Heart right ventricle (tissue), 16 donors: ENCODE measurements at regions not wholly inside any gene's neighbourhood (a gene's known extent, or its start where the extent isn't known, plus 50 kb on each side); places are given as distances from the start of the nearest gene placed in this dataset.

Experiments used
- ATAC-seq, 8 donors: fragments of 200-7000 bp; cut with Tn5 transposase; one replicate each; pipeline ENCODE4 v1.9.1; 2020; ENCODE audit warnings: mild to moderate bottlenecking in 8 of 8, moderate library complexity in 8 of 8, moderate number of reproducible peaks in 1 of 8
- DNase-seq, 2 donors: peaks; one replicate each; pipeline ENCODE4 v3.0.0-alpha.2; 2020
- H3K27ac ChIP-seq, 10 donors: fragments of 200-600 bp; sonication (generic) in 2 of 10; one replicate each; pipeline versions ENCODE4 v1.5.0 to v1.8.0; 2020 to 2022; ENCODE audit warnings: mild to moderate bottlenecking in 3 of 10
- H3K27me3 ChIP-seq, 7 donors: fragments of 200-600 bp; one replicate each; pipeline ENCODE4 v1.8.0; 2021 to 2022; ENCODE audit warnings: mild to moderate bottlenecking in 2 of 7
- H3K36me3 ChIP-seq, 9 donors: fragments of 200-600 bp; sonication (generic) in 1 of 9; one replicate each; pipeline versions ENCODE4 v1.5.0 to v1.8.0; 2020 to 2022; ENCODE audit warnings: mild to moderate bottlenecking in 2 of 9
- H3K4me1 ChIP-seq, 9 donors: fragments of 200-600 bp; sonication (generic) in 1 of 9; one replicate each; pipeline versions ENCODE4 v1.5.0 to v1.8.0; 2020 to 2022; ENCODE audit warnings: mild to moderate bottlenecking in 4 of 9
- H3K4me3 ChIP-seq, 10 donors: fragments of 200-600 bp; sonication (generic) in 2 of 10; one replicate each; pipeline versions ENCODE4 v1.5.0 to v1.8.0; 2020 to 2022; ENCODE audit warnings: mild to moderate bottlenecking in 7 of 10, moderate library complexity in 2 of 10
- H3K9me3 ChIP-seq, 11 donors: fragments of 200-600 bp in 10 of 11; sonication (generic) in 2 of 11; one replicate each; pipeline versions ENCODE4 v1.5.0 to v1.8.0; 2013 to 2022; ENCODE audit warnings: mild to moderate bottlenecking in 2 of 11, control low read depth in 1 of 11, moderate library complexity in 1 of 11
- WGBS, 2 donors: extraction: QIAGEN DNeasy Blood & Tissue Kit; methylation state at CpG; one replicate each; pipeline ENCODE4 v1.1.7; 2013; ENCODE audit warnings: inconsistent platforms in 1 of 2; 5-methylcytosine and 5-hydroxymethylcytosine counted together
- intact Hi-C, 10 donors: fragments of 100-400 bp; cut with DNase I; formaldehyde crosslinking; loops; one replicate each; pipeline versions ENCODE4 v1.11.1 to v1.14.2; 2022
- TF ChIP-seq, protein P1 (sequence below), 9 donors: fragments of 200-600 bp; sonication (generic) in 2 of 9; IDR thresholded peaks; one replicate each; pipeline versions ENCODE4 v1.5.0 to v1.8.0; 2021 to 2022; ENCODE audit warnings: antibody characterized with exemption in 9 of 9, mild to moderate bottlenecking in 5 of 9, moderate library complexity in 1 of 9
- donor health status: Arrhythmogenic right ventricular cardiomyopathy.
- donor health status: ischemic (EF 13 %, LVEDD 7.1; RV severe dilation, severe dysfunction).
- donor health status: healthy with polysubstance abuse.
- donor health status: DM: no; HTN: yes; CAD: no.
- donor health status: DM: no; HTN: no; CAD: no.
- donor health status: ischemic (EF 25% LVEDD 6.9; RV normal size, moderate dysfunction).
- donor health status: ischemic (EF 25% LVEDD 5.7; RV mildly dilated, moderate dysfunction).
- donor health status: healthy.
- donor health status: DM: yes; HTN: yes; CAD: no.
- donor health status: Ischemic cardiomyopathy.
- donor health status: ischemic (EF 35%, LVEDD 5.7; RV mildly dilated, moderate dysfunction).
- donor health status: nonischemic (EF 11% LVEDD 7.7; RV severe dilation, severe dysfunction).
- donor health status: DM: yes; HTN: yes; CAD: no.
- donor health status: PGD.
- donor health status: ischemic (EF 29% LVEDD 5.4; RV normal size, mild dysfunction).
- donor health status: nonischemic (EF 23%, LVEDD 6.1; RV moderate dilation, normal function).

DNA sequence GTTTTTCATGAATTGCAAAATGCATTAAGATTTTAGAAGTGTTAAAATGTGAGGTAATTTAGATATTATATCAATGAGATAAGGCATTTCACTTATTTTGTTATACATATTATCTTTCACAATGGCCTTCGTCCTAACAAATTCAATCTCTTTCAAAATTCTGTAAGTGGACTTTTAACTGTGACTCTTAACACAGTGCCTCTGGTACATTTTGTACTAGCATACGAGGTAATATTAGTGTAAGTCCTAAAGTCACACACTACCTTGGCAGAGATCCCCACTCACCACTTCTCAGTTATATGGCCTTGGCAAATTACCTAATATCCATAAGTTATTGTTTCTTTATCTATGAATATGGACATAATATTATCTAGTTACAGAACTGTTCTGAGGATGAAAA is 101.3 kb upstream of the SLITRK6 start:
- TF ChIP-seq, protein P1, sequence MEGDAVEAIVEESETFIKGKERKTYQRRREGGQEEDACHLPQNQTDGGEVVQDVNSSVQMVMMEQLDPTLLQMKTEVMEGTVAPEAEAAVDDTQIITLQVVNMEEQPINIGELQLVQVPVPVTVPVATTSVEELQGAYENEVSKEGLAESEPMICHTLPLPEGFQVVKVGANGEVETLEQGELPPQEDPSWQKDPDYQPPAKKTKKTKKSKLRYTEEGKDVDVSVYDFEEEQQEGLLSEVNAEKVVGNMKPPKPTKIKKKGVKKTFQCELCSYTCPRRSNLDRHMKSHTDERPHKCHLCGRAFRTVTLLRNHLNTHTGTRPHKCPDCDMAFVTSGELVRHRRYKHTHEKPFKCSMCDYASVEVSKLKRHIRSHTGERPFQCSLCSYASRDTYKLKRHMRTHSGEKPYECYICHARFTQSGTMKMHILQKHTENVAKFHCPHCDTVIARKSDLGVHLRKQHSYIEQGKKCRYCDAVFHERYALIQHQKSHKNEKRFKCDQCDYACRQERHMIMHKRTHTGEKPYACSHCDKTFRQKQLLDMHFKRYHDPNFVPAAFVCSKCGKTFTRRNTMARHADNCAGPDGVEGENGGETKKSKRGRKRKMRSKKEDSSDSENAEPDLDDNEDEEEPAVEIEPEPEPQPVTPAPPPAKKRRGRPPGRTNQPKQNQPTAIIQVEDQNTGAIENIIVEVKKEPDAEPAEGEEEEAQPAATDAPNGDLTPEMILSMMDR (IDR thresholded peaks at IDR 0.05), result no peak
- WGBS, 2 donors, result 62 to 70% methylated on average over 2 of the region's 2 CpGs
- no peaks in the 10 kb centered on the region for H3K36me3 ChIP-seq
- no peak overlapping the region for H3K27ac ChIP-seq
- no peak for ATAC-seq
- H3K4me3 ChIP-seq, result no peak overlapping the region
- H3K27me3 ChIP-seq, result no peaks in the 10 kb centered on the region
- no peaks in the 10 kb centered on the region for H3K4me1 ChIP-seq
- DNase-seq, result no peak
- H3K9me3 ChIP-seq, result peaks cover 0 to 15% (median 0%) of the 10 kb centered on the region in 11 donors
- intact Hi-C loops, result no loop called here

DNA sequence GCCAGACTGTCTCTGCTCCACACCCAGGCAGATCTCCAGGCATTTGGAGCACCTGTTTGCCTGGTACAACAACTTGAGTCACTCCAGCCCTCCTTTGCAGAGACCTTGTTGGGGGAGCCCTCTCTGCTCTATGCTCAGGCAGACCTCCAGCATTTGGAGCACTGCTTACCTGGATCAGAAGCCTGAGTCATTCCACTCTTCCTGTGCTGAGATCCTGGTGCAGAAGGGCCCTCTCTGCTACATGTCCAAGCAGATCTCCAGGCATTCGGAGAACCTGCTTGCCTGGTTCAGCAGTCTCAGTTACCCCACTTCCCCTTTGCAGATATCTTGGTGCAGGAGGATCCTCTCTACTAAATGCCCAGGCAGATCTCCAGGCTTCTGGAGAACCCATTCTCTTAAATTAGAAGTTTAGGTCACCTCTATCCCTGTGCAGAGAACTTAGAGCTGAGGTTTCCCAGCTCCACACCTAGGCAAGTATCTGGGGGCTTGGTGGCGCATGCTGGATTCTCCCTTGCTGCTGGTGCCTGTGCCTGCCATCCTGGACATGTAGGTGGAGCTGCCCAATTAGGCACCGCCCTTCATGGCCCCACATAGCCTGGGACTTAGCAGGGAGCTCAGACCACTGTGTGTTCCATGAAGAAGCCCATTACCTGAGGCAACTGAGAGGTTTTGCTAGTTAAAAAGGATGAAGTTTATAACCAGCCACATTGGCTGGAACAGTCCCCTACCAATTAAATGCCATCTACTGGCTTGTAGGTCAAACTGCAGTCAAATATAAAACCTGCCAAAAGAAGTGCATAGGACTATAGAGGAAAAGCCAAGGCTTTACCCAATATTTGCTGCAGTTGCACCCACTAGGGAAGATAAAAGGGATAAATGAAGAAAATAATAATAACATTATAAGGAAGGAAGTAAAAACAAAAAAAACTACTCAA is 97.6 kb upstream of the SLITRK6 start:
- ATAC-seq (no peak), DNase-seq (no peak)
- no peaks in the 10 kb centered on the region for H3K36me3 ChIP-seq
- H3K4me3 ChIP-seq, result no peak overlapping the region
- H3K27me3 ChIP-seq, result no peaks in the 10 kb centered on the region
- no peak overlapping the region for H3K27ac ChIP-seq
- no peaks in the 10 kb centered on the region for H3K4me1 ChIP-seq
- 73 to 84% methylated on average over 3 of the region's 3 CpGs for WGBS, 2 donors
- intact Hi-C loops, result no loop called here
- H3K9me3 ChIP-seq, result peaks cover 0 to 13% (median 0%) of the 10 kb centered on the region in 11 donors
- TF ChIP-seq, protein P1 (IDR thresholded peaks at IDR 0.05), result no peak

DNA sequence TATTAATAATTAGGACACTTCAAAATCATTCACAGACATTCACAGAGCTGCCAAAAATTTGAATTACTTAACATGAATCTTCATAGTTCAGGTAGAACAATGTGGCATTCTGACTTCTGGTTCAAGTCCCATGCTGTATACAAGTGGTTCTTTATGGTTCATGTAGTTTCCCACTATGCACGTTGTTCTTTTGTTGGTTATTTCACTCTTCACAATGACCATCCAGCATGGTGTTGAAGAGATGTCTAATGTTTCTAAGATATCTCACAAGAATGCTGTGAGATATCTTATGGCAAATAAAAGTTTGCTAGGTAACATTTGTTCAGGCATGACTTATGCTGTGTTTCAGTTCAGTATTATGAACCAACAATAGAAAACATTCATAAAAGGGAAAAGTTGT is 88.2 kb upstream of the SLITRK6 start:
- DNase-seq (no peak), ATAC-seq (no peak)
- no peak overlapping the region for H3K4me3 ChIP-seq
- H3K9me3 ChIP-seq, result no peaks in the 10 kb centered on the region
- H3K27ac ChIP-seq, result no peak overlapping the region
- intact Hi-C loops, result no loop called here
- TF ChIP-seq, protein P1 (IDR thresholded peaks at IDR 0.05), result no peak
- no peaks in the 10 kb centered on the region for H3K36me3 ChIP-seq
- no peaks in the 10 kb centered on the region for H3K27me3 ChIP-seq
- no peaks in the 10 kb centered on the region for H3K4me1 ChIP-seq
- WGBS, 2 donors, result 67 to 73% methylated on average over 1 of the region's 1 CpG

DNA sequence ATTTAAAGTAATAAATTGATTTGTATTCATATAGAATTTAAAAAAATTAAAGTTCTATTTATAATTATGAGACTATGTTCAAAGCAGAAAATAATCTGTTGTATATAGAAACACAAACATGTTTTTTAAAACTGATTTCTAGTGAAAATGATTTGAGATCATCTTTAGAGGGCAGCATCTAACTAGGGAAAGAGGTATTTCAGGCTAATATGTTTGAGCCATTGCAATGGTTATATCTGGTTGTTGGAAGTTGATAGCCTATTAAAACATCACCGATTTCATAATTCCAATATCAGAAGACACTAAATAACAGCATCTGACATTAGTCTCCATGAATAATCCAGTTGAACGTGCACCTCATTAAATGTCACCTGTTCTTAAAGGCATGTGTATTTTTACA is 79.8 kb upstream of the SLITRK6 start:
- H3K4me3 ChIP-seq, result no peak overlapping the region
- TF ChIP-seq, protein P1 (IDR thresholded peaks at IDR 0.05), result no peak
- intact Hi-C loops, result no loop called here
- no peaks in the 10 kb centered on the region for H3K27me3 ChIP-seq
- ATAC-seq (no peak), DNase-seq (no peak)
- H3K4me1 ChIP-seq, result no peaks in the 10 kb centered on the region
- 63 to 65% methylated on average over 2 of the region's 2 CpGs for WGBS, 2 donors
- no peaks in the 10 kb centered on the region for H3K9me3 ChIP-seq
- H3K27ac ChIP-seq, result no peak overlapping the region
- H3K36me3 ChIP-seq, result no peaks in the 10 kb centered on the region
